HFF-Myc (cell line): ENCODE measurements at regions not wholly inside any gene's neighbourhood (a gene's known extent, or its start where the extent isn't known, plus 50 kb on each side); places are given as distances from the start of the nearest gene placed in this dataset.

Source experiments
- DNase-seq: peaks from one replicate; pipeline ENCODE4 v3.0.0-alpha.2; 2011; ENCODE audit warnings: low read depth; ENCODE audit errors: extremely low read depth
- H3K4me3 ChIP-seq: replicated peaks from 2 replicates; pipeline ENCODE4 v1.5.1; 2011; ENCODE audit warnings: low read depth, mild to moderate bottlenecking, control low read depth, low read length
- CTCF ChIP-seq: IDR thresholded peaks from 2 replicates; pipeline ENCODE4 v1.5.1; 2012; ENCODE audit warnings: mild to moderate bottlenecking, low read depth, low read length, control low read depth; ENCODE audit errors: missing control alignments

- H3K4me3 ChIP-seq, result no peak overlapping the region
- DNase-seq, result no peak
- no peak for TF ChIP-seq CTCF
These were observed 78.8 kb upstream of the TNFAIP3 start for GRCh38 chr6:137788248-137788647.

DNA sequence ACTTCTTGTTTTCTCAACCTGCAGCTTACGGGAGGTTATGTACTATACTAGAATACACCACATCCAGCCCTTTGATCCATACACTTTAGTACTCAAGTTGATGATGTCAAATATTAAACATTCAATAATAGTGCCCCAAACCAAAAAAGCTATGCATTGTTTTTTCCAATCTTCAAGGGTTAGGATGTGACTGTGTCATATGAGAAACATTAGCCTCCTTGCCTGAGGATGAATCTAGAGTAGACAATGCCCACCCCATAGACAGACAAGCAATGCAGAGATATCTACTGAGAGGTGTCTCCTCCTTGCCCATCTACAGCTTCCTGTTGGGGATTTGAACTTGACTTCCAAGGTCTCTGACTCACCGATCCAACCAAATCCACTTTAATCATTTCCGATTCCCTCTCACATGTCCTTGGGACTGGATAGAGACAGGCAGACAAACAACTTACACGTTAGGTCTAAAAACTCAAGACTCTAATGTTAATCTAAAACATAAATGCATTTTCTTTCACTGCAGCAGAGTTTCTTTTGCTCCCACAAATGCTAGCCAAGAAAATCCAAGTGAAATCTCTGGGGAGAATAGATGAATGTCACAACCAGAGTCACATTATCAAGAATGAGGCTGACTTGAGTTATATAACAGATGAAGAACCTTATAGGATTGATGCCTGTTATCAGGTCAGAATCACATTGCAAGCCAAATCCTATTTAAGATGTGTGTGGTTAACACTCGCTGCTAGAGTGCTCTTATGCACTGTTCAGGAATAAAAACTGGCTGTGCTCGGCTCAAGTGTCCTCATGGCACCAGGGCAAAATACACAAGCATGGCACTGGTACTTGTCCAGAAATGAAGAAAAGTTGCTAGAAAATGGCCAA is 75.5 kb upstream of the TNFAIP3 start:
- H3K4me3 ChIP-seq, result no peak overlapping the region
- TF ChIP-seq CTCF, result no peak
- no peak for DNase-seq

- no peak for TF ChIP-seq CTCF
- no peak for DNase-seq
These were observed 74.7 kb upstream of the TNFAIP3 start for GRCh38 chr6:137792160-137793033.

GRCh38 chr6:137793805-137794515 is 73.1 kb upstream of the TNFAIP3 start:
- DNase-seq, result no peak
- H3K4me3 ChIP-seq, result no peak overlapping the region
- TF ChIP-seq CTCF, result no peak

More at GRCh38 chr6:137792160-137793033, 74.7 kb upstream of the TNFAIP3 start:
- H3K4me3 ChIP-seq, result no peak overlapping the region

- H3K4me3 ChIP-seq, result no peak overlapping the region
- DNase-seq, result no peak
- no peak for TF ChIP-seq CTCF
These were observed 72.4 kb upstream of the TNFAIP3 start for GRCh38 chr6:137794516-137795201.

- TF ChIP-seq CTCF, result no peak
- H3K4me3 ChIP-seq, result no peak overlapping the region
- no peak for DNase-seq
These were observed 71.6 kb upstream of the TNFAIP3 start for GRCh38 chr6:137795501-137795900.
